Duodenal mucosa (tissue), 2 donors: ENCODE measurements at regions not wholly inside any gene's neighbourhood (a gene's known extent, or its start where the extent isn't known, plus 50 kb on each side); places are given as distances from the start of the nearest gene placed in this dataset.
"Not testable (repeated sequence)": the region's sequence is repeated elsewhere in the genome, so short reads cannot be mapped to it uniquely, and the experiment has no call there.

Source experiments
- H3K27ac ChIP-seq: one replicate; pipeline ENCODE4 v1.7.0; 2013; ENCODE audit warnings: low read depth, low read length
- H3K27me3 ChIP-seq, 2 donors: one replicate each; pipeline ENCODE4 v1.7.0; 2013; ENCODE audit warnings: low read length in 2 of 2, control low read depth in 1 of 2; ENCODE audit not compliant: insufficient read depth in 2 of 2, control insufficient read depth in 1 of 2
- H3K36me3 ChIP-seq, 2 donors: one replicate each; pipeline ENCODE4 v1.7.0; 2013; ENCODE audit warnings: low read length in 2 of 2, control low read depth in 1 of 2; ENCODE audit not compliant: insufficient read depth in 2 of 2, control insufficient read depth in 1 of 2
- H3K4me1 ChIP-seq, 2 donors: one replicate each; pipeline ENCODE4 v1.7.0; 2013; ENCODE audit warnings: low read length in 2 of 2, control low read depth in 1 of 2; ENCODE audit not compliant: insufficient read depth in 2 of 2, control insufficient read depth in 1 of 2
- H3K4me3 ChIP-seq, 2 donors: one replicate each; pipeline ENCODE4 v1.7.0; 2013; ENCODE audit warnings: low read length in 2 of 2, low read depth in 1 of 2
- H3K9ac ChIP-seq, 2 donors: one replicate each; pipeline ENCODE4 v1.7.0; 2013; ENCODE audit warnings: low read length in 2 of 2, low read depth in 1 of 2
- H3K9me3 ChIP-seq, 2 donors: one replicate each; pipeline ENCODE4 v1.7.0; 2013; ENCODE audit warnings: low read length in 2 of 2, control low read depth in 1 of 2; ENCODE audit not compliant: control insufficient read depth in 1 of 2

GRCh38 chr15:44903281-44903680 is 53.2 kb upstream of the TERB2 start:
- not testable (repeated sequence) for H3K4me3 ChIP-seq, H3K36me3 ChIP-seq, H3K9me3 ChIP-seq, H3K4me1 ChIP-seq, H3K27ac ChIP-seq, H3K27me3 ChIP-seq, H3K9ac ChIP-seq

DNA sequence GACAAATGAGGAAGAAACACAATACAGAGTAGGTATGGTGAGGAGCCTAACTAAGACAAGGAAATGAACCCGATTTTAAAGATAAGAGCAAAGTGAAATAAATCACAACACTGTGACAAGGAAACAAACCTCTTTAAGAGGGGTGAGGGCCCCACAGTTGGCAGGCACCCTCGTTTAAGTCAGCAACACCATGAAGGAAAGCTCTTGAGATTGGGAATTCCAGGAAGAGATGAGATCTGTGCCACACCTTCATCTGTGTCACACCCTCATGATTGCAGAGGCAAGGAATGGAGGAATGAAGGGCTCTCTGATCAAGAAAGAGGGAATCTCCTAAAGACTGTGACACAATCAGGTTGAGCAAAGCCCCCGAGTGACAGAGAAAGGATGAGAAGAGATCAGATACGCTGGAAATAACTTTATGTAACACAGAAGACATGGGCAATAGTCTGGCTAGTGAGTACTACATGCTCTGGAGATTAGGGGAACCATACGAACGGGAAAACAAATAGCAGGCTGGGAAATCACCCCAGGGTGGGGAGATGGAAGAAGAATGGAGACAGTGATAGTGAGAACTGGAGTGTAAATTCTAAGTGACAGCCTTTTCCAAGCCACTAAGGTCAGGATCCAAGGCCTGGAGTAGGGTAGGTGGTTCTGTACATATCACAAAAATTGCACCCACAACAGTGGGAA is 51.7 kb upstream of the TERB2 start:
- H3K36me3 ChIP-seq, H3K9ac ChIP-seq, H3K27me3 ChIP-seq, H3K4me1 ChIP-seq, H3K9me3 ChIP-seq, H3K27ac ChIP-seq, H3K4me3 ChIP-seq: not testable (repeated sequence)
